Activated CD4-positive, alpha-beta T cell treated with anti-CD3 and anti-CD28 coated beads, Interleukin-2, amount 10 ng/mL, durations not matched to agents 24 days and 14 days (primary cell): ENCODE measurements at regions not wholly inside any gene's neighbourhood (a gene's known extent, or its start where the extent isn't known, plus 50 kb on each side); places are given as distances from the start of the nearest gene placed in this dataset.

Experiments used
- DNase-seq: peaks from one replicate; pipeline ENCODE4 v3.0.0; 2022
- H3K27ac Mint-ChIP-seq: one replicate; pipeline ENCODE4 v1.8.0; 2022; ENCODE audit warnings: mild to moderate bottlenecking, mixed read lengths
- H3K27me3 Mint-ChIP-seq: one replicate; pipeline ENCODE4 v1.8.0; 2022; ENCODE audit warnings: mixed read lengths
- H3K36me3 Mint-ChIP-seq: one replicate; pipeline ENCODE4 v1.8.0; 2022; ENCODE audit warnings: low read depth, mild to moderate bottlenecking, mixed read lengths
- H3K4me1 Mint-ChIP-seq: one replicate; pipeline ENCODE4 v1.8.0; 2021; ENCODE audit warnings: mixed read lengths
- H3K4me3 Mint-ChIP-seq: one replicate; pipeline ENCODE4 v1.8.0; 2022; ENCODE audit warnings: mild to moderate bottlenecking, moderate library complexity, mixed read lengths
- H3K9me3 Mint-ChIP-seq: one replicate; pipeline ENCODE4 v1.8.0; 2021; ENCODE audit warnings: mixed read lengths
- intact Hi-C: fragments of 100-400 bp; cut with micrococcal nuclease; formaldehyde crosslinking; loops from one replicate; pipeline ENCODE4 v1.15.1; 2023

- Mint-ChIP-seq H3K27ac (no peak overlapping the region), H3K36me3 (no peaks in the 10 kb centered on the region), H3K9me3 (no peaks in the 10 kb centered on the region), H3K4me3 (no peak overlapping the region), H3K27me3 (no peaks in the 10 kb centered on the region), H3K4me1 (no peaks in the 10 kb centered on the region)
- intact Hi-C loops = no loop called here
- DNase-seq = no peak
Observed at GRCh38 chr11:15419696-15420095, 305.0 kb downstream of the INSC start.

- no peaks in the 10 kb centered on the region for H3K36me3 Mint-ChIP-seq
- intact Hi-C loops = no loop called here
- no peaks in the 10 kb centered on the region for H3K27me3 Mint-ChIP-seq
- no peak overlapping the region for H3K27ac Mint-ChIP-seq
- no peak for DNase-seq
- H3K4me3 Mint-ChIP-seq = no peak overlapping the region
- H3K9me3 Mint-ChIP-seq = no peaks in the 10 kb centered on the region
- H3K4me1 Mint-ChIP-seq = no peaks in the 10 kb centered on the region
Observed at GRCh38 chr11:15430381-15430780, 315.7 kb downstream of the INSC start.

- no peak overlapping the region for H3K4me3 Mint-ChIP-seq
- H3K9me3 Mint-ChIP-seq = no peaks in the 10 kb centered on the region
- no peaks in the 10 kb centered on the region for H3K27me3 Mint-ChIP-seq
- H3K4me1 Mint-ChIP-seq = no peaks in the 10 kb centered on the region
- no peak for DNase-seq
- H3K36me3 Mint-ChIP-seq = no peaks in the 10 kb centered on the region
- intact Hi-C loops = no loop called here
- H3K27ac Mint-ChIP-seq = no peak overlapping the region
Observed at GRCh38 chr11:15434529-15434928, 319.8 kb downstream of the INSC start.

GRCh38 chr11:15446315-15446714 lies 331.6 kb downstream of the INSC start:
- no peak overlapping the region for H3K4me3 Mint-ChIP-seq

GRCh38 chr11:15446929-15447328 lies 332.2 kb downstream of the INSC start:
- no peak for DNase-seq
- Mint-ChIP-seq H3K4me3 (no peak overlapping the region), H3K27ac (no peak overlapping the region), H3K9me3 (no peaks in the 10 kb centered on the region), H3K4me1 (no peaks in the 10 kb centered on the region), H3K27me3 (no peaks in the 10 kb centered on the region), H3K36me3 (no peaks in the 10 kb centered on the region)
- intact Hi-C loops = no loop called here

More at GRCh38 chr11:15446315-15446714, 331.6 kb downstream of the INSC start:
- no peak for DNase-seq
- H3K36me3 Mint-ChIP-seq = no peaks in the 10 kb centered on the region
- intact Hi-C loops = no loop called here
- no peaks in the 10 kb centered on the region for H3K4me1 Mint-ChIP-seq
- H3K9me3 Mint-ChIP-seq = no peaks in the 10 kb centered on the region
- H3K27ac Mint-ChIP-seq = no peak overlapping the region
- H3K27me3 Mint-ChIP-seq = no peaks in the 10 kb centered on the region

- no peak for DNase-seq
- no peaks in the 10 kb centered on the region for H3K27me3 Mint-ChIP-seq
- no peaks in the 10 kb centered on the region for H3K36me3 Mint-ChIP-seq
- no peak overlapping the region for H3K4me3 Mint-ChIP-seq
- intact Hi-C loops = no loop called here
- no peaks in the 10 kb centered on the region for H3K9me3 Mint-ChIP-seq
- H3K27ac Mint-ChIP-seq = no peak overlapping the region
- no peaks in the 10 kb centered on the region for H3K4me1 Mint-ChIP-seq
Observed at GRCh38 chr11:15451713-15452112, 337.0 kb downstream of the INSC start.

GRCh38 chr11:15453211-15453765 lies 338.6 kb downstream of the INSC start:
- Mint-ChIP-seq H3K4me1 (no peaks in the 10 kb centered on the region), H3K27me3 (no peaks in the 10 kb centered on the region), H3K36me3 (no peaks in the 10 kb centered on the region), H3K4me3 (no peak overlapping the region), H3K27ac (no peak overlapping the region), H3K9me3 (no peaks in the 10 kb centered on the region)
- no peak for DNase-seq
- intact Hi-C loops = no loop called here

GRCh38 chr11:15468466-15468865 lies 353.7 kb downstream of the INSC start:
- no peaks in the 10 kb centered on the region for H3K27me3 Mint-ChIP-seq
- no peak overlapping the region for H3K4me3 Mint-ChIP-seq
- no peaks in the 10 kb centered on the region for H3K9me3 Mint-ChIP-seq
- no peaks in the 10 kb centered on the region for H3K36me3 Mint-ChIP-seq
- intact Hi-C loops = no loop called here
- DNase-seq = no peak
- H3K27ac Mint-ChIP-seq = no peak overlapping the region
- H3K4me1 Mint-ChIP-seq = no peaks in the 10 kb centered on the region

- Mint-ChIP-seq H3K27ac (no peak overlapping the region), H3K36me3 (no peaks in the 10 kb centered on the region), H3K4me3 (no peak overlapping the region), H3K27me3 (no peaks in the 10 kb centered on the region), H3K9me3 (no peaks in the 10 kb centered on the region), H3K4me1 (no peaks in the 10 kb centered on the region)
- DNase-seq = no peak
- intact Hi-C loops = no loop called here
Observed at GRCh38 chr11:15471048-15471894, 356.5 kb downstream of the INSC start.

GRCh38 chr11:15471895-15472799 lies 357.4 kb downstream of the INSC start:
- H3K9me3 Mint-ChIP-seq = no peaks in the 10 kb centered on the region
- intact Hi-C loops = no loop called here
- no peak overlapping the region for H3K4me3 Mint-ChIP-seq
- H3K4me1 Mint-ChIP-seq = no peaks in the 10 kb centered on the region
- no peak overlapping the region for H3K27ac Mint-ChIP-seq
- H3K27me3 Mint-ChIP-seq = no peaks in the 10 kb centered on the region
- DNase-seq = no peak
- no peaks in the 10 kb centered on the region for H3K36me3 Mint-ChIP-seq

- H3K27ac Mint-ChIP-seq = no peak overlapping the region
- H3K9me3 Mint-ChIP-seq = no peaks in the 10 kb centered on the region
- no peaks in the 10 kb centered on the region for H3K4me1 Mint-ChIP-seq
- no peak for DNase-seq
- no peak overlapping the region for H3K4me3 Mint-ChIP-seq
- intact Hi-C loops = no loop called here
- H3K36me3 Mint-ChIP-seq = no peaks in the 10 kb centered on the region
- no peaks in the 10 kb centered on the region for H3K27me3 Mint-ChIP-seq
Observed at GRCh38 chr11:15473954-15474837, 359.5 kb downstream of the INSC start.

GRCh38 chr11:15476371-15476917 lies 361.7 kb downstream of the INSC start:
- intact Hi-C loops = no loop called here
- DNase-seq = no peak
- no peak overlapping the region for H3K4me3 Mint-ChIP-seq
- no peaks in the 10 kb centered on the region for H3K4me1 Mint-ChIP-seq
- no peak overlapping the region for H3K27ac Mint-ChIP-seq
- no peaks in the 10 kb centered on the region for H3K27me3 Mint-ChIP-seq
- no peaks in the 10 kb centered on the region for H3K36me3 Mint-ChIP-seq
- no peaks in the 10 kb centered on the region for H3K9me3 Mint-ChIP-seq

GRCh38 chr11:15481871-15482270 lies 367.1 kb downstream of the INSC start:
- H3K4me3 Mint-ChIP-seq = no peak overlapping the region
- no peaks in the 10 kb centered on the region for H3K27me3 Mint-ChIP-seq
- intact Hi-C loops = no loop called here
- no peaks in the 10 kb centered on the region for H3K4me1 Mint-ChIP-seq
- H3K9me3 Mint-ChIP-seq = no peaks in the 10 kb centered on the region
- no peak for DNase-seq
- H3K36me3 Mint-ChIP-seq = no peaks in the 10 kb centered on the region
- no peak overlapping the region for H3K27ac Mint-ChIP-seq
